OCI-LY1 (cell line): ENCODE measurements at regions not wholly inside any gene's neighbourhood (a gene's known extent, or its start where the extent isn't known, plus 50 kb on each side); places are given as distances from the start of the nearest gene placed in this dataset.

ENCODE experiments used
- H2AFZ ChIP-seq: fragments of 200-600 bp; sonication (generic), shearing (Covaris generic); 2 replicates; pipeline ENCODE4 v1.6.0; 2014; ENCODE audit warnings: antibody characterized with exemption, mild to moderate bottlenecking, low read length
- H3F3A ChIP-seq: fragments of 200-600 bp; sonication (generic), shearing (Covaris generic); 2 replicates; pipeline ENCODE4 v1.6.0; 2014; ENCODE audit warnings: mild to moderate bottlenecking, antibody characterized with exemption, low read length, moderate library complexity; ENCODE audit not compliant: insufficient read depth
- H3K27ac ChIP-seq: fragments of 200-600 bp; sonication (generic); 2 replicates; pipeline ENCODE4 v1.5.1; 2014; ENCODE audit warnings: low read length, mixed run types, mild to moderate bottlenecking, low read depth; ENCODE audit not compliant: poor library complexity, severe bottlenecking
- H3K27me3 ChIP-seq: fragments of 200-600 bp; sonication (generic); 2 replicates; pipeline ENCODE4 v1.6.0; 2014; ENCODE audit warnings: antibody characterized with exemption, mild to moderate bottlenecking, low read length, moderate library complexity; ENCODE audit not compliant: insufficient read depth
- H3K36me3 ChIP-seq: fragments of 200-600 bp; sonication (generic); 2 replicates; pipeline ENCODE4 v1.6.1; 2014; ENCODE audit warnings: mild to moderate bottlenecking, antibody characterized with exemption, low read length, moderate library complexity, mixed read lengths; ENCODE audit not compliant: insufficient read depth
- H3K4me1 ChIP-seq: fragments of 200-600 bp; sonication (generic); 2 replicates; pipeline ENCODE4 v1.5.1; 2014; ENCODE audit warnings: mild to moderate bottlenecking, low read length, moderate library complexity; ENCODE audit not compliant: insufficient read depth, severe bottlenecking
- H3K4me2 ChIP-seq: fragments of 200-600 bp; sonication (generic), shearing (Covaris generic); 2 replicates; pipeline ENCODE4 v1.6.1; 2014; ENCODE audit warnings: low read length
- H3K4me3 ChIP-seq: fragments of 200-600 bp; sonication (generic); 2 replicates; pipeline ENCODE4 v1.5.1; 2014; ENCODE audit warnings: low read length, low read depth, mild to moderate bottlenecking, mixed read lengths; ENCODE audit not compliant: poor library complexity, severe bottlenecking
- H3K79me2 ChIP-seq: fragments of 200-600 bp; shearing (Covaris generic); 2 replicates; pipeline ENCODE4 v1.6.1; 2016; ENCODE audit warnings: mixed run types, low read length, mixed read lengths; ENCODE audit not compliant: insufficient read depth
- H3K9ac ChIP-seq: fragments of 200-600 bp; sonication (generic), shearing (Covaris generic); 2 replicates; pipeline ENCODE4 v1.6.1; 2014; ENCODE audit warnings: mild to moderate bottlenecking, low read length, mixed read lengths
- H3K9me2 ChIP-seq: fragments of 200-600 bp; sonication (generic), shearing (Covaris generic); 2 replicates; pipeline ENCODE4 v1.6.1; 2014; ENCODE audit warnings: low read depth, mild to moderate bottlenecking, low read length, mixed read lengths
- H3K9me3 ChIP-seq: fragments of 200-600 bp; shearing (Covaris generic); 2 replicates; pipeline ENCODE4 v1.6.1; 2014; ENCODE audit warnings: low read length, mixed read lengths
- H4K20me1 ChIP-seq: fragments of 200-600 bp; sonication (generic), shearing (Covaris generic); 2 replicates; pipeline ENCODE4 v1.6.0; 2016; ENCODE audit warnings: mild to moderate bottlenecking, low read length; ENCODE audit not compliant: insufficient read depth
- CTCF ChIP-seq: fragments of 200-600 bp; sonication (generic), shearing (Covaris generic); IDR thresholded peaks from 2 replicates; pipeline ENCODE4 v1.5.1; 2017; ENCODE audit warnings: mild to moderate bottlenecking, antibody characterized with exemption, low read length, moderate library complexity, mixed read lengths
- EZH2 ChIP-seq: fragments of 200-600 bp; sonication (generic), shearing (Covaris generic); IDR thresholded peaks from 2 replicates; pipeline ENCODE4 v1.8.0; 2017; ENCODE audit warnings: borderline replicate concordance, mixed run types, mild to moderate bottlenecking, antibody characterized with exemption, low read length, moderate library complexity, mixed read lengths

- no peaks in the 10 kb centered on the region for H3K79me2 ChIP-seq
- H3K9ac ChIP-seq: no peak overlapping the region
- no peak for TF ChIP-seq EZH2
- no peak for TF ChIP-seq CTCF
- no peak overlapping the region for H3K27ac ChIP-seq
- no peaks in the 10 kb centered on the region for H3K27me3 ChIP-seq
- no peaks in the 10 kb centered on the region for H3K9me2 ChIP-seq
- no peaks in the 10 kb centered on the region for H3F3A ChIP-seq
- no peaks in the 10 kb centered on the region for H4K20me1 ChIP-seq
- H3K4me2 ChIP-seq: no peak overlapping the region
- H2AFZ ChIP-seq: no peak overlapping the region
- no peaks in the 10 kb centered on the region for H3K36me3 ChIP-seq
- H3K4me3 ChIP-seq: no peak overlapping the region
- no peaks in the 10 kb centered on the region for H3K9me3 ChIP-seq
- no peaks in the 10 kb centered on the region for H3K4me1 ChIP-seq
Observed at GRCh38 chr9:87077986-87078385, 130.7 kb upstream of the GAS1 start.

DNA sequence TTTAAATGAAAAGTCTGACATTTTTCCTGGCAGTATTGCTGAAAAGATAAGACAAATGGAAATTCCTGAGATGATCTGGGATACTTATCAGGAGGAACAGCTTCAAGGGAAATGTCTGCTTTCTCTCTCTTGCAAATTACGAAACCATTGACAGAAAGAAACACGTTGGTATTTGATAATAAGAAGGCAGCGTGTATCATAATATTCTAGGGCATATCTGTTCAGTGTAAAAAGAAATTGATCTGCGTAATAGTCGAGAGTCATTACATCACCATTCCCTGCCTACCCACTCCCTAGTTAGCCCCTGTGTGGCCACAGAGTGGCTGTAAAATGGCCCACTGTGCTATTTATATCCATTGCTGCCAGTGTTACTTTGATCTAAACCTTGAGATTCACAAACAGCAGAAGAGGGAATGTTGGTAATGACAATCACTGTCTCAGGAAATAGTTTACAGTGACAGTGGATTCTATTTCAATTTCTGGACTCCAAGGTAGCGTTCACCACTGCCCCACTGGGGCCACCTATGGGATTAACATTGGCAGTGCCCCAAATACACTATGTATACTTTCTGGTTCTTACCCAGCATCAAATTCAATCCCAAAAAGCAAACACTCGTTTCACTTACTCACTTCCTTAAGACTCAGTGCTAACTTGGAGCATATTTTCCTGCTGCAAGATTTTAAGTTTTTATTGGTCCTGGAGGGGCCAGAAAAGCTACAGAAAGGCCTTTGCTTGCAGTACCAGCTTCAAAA, 133.4 kb upstream of the GAS1 start:
- Histone ChIP-seq H3K9me3 (no peaks in the 10 kb centered on the region), H2AFZ (no peak overlapping the region), H3K4me1 (no peaks in the 10 kb centered on the region), H4K20me1 (no peaks in the 10 kb centered on the region), H3K9ac (no peak overlapping the region), H3K27me3 (no peaks in the 10 kb centered on the region), H3K4me3 (no peak overlapping the region), H3K79me2 (no peaks in the 10 kb centered on the region), H3K4me2 (no peak overlapping the region), H3F3A (no peaks in the 10 kb centered on the region), H3K9me2 (no peaks in the 10 kb centered on the region), H3K27ac (no peak overlapping the region), H3K36me3 (no peaks in the 10 kb centered on the region)
- no peak for TF ChIP-seq EZH2
- peak; percentile 27; the same call in 1 of the 2 replicates for TF ChIP-seq CTCF

DNA sequence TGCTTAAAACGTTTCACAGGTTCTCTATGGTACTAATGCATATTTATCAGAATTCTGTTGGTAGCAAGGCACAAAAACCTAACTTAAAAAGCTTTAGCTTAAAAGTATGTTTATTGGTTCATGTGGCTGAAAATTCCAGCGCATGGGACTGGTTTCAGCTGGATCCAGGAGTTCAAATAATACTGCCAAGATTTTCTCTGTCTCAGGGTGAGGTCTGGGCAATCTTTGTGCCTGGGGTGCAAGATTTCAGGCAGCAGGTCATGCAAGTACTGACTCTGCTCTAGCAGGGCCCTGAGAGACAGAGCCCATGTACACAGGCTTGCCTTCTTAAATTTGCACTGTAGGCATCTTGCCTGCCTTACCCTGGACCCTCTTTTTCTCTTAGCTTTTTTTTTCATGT, 134.2 kb upstream of the GAS1 start:
- H3K27ac ChIP-seq: no peak overlapping the region
- H3K79me2 ChIP-seq: no peaks in the 10 kb centered on the region
- H4K20me1 ChIP-seq: no peaks in the 10 kb centered on the region
- no peaks in the 10 kb centered on the region for H3K4me1 ChIP-seq
- H3K9me2 ChIP-seq: no peaks in the 10 kb centered on the region
- no peaks in the 10 kb centered on the region for H3K27me3 ChIP-seq
- H3K4me2 ChIP-seq: no peak overlapping the region
- H3F3A ChIP-seq: no peaks in the 10 kb centered on the region
- H3K4me3 ChIP-seq: no peak overlapping the region
- H3K9ac ChIP-seq: no peak overlapping the region
- no peaks in the 10 kb centered on the region for H3K36me3 ChIP-seq
- no peak overlapping the region for H2AFZ ChIP-seq
- no peaks in the 10 kb centered on the region for H3K9me3 ChIP-seq
- TF ChIP-seq EZH2: no peak
- TF ChIP-seq CTCF: no peak
